PC-9 (cell line): ENCODE measurements at regions not wholly inside any gene's neighbourhood (a gene's known extent, or its start where the extent isn't known, plus 50 kb on each side); places are given as distances from the start of the nearest gene placed in this dataset.

Source experiments
- BruUV-seq: library from RNA; stranded (reverse); fragments of 400-500 nt; replicated peaks from 2 replicates; lab custom pipeline; 2021; lab: Mats Ljungman, UMichigan
- CTCF ChIA-PET: fragments of 300-600 bp; sonication (Branson Sonifier 250); formaldehyde crosslinking; loops from one replicate; lab custom pipeline; 2022; ENCODE audit warnings: antibody characterized with exemption; lab: Charles Lee
- POLR2A ChIA-PET: fragments of 300-600 bp; sonication (Branson Sonifier 250); formaldehyde crosslinking; loops from one replicate; lab custom pipeline; 2022; ENCODE audit warnings: antibody characterized with exemption; ENCODE audit not compliant: unreplicated experiment; lab: Charles Lee
- DNase-seq, 2 experiments: peaks; one replicate each; pipeline versions ENCODE4 v3.0.0 to v3.0.0-alpha.2; 2015 to 2022; ENCODE audit warnings: mixed read lengths in 1 of 2
- H2AFZ ChIP-seq: fragments of 200-600 bp; sonication (generic); 2 replicates; pipeline ENCODE4 v1.8.1; 2017; ENCODE audit warnings: antibody characterized with exemption
- H3F3A ChIP-seq: fragments of 200-600 bp; sonication (generic); 2 replicates; pipeline ENCODE4 v1.8.1; 2017; ENCODE audit warnings: antibody characterized with exemption, mild to moderate bottlenecking, low read depth; ENCODE audit not compliant: insufficient read depth
- H3K27ac ChIP-seq: fragments of 200-600 bp; sonication (generic); 2 replicates; pipeline ENCODE4 v1.6.1; 2016; ENCODE audit warnings: mixed run types
- H3K27me3 ChIP-seq: fragments of 200-600 bp; sonication (generic); 2 replicates; pipeline ENCODE4 v1.6.1; 2016; ENCODE audit warnings: low read depth, mixed run types; ENCODE audit not compliant: insufficient read depth
- H3K36me3 ChIP-seq: fragments of 200-600 bp; sonication (generic); 2 replicates; pipeline ENCODE4 v1.6.1; 2016; ENCODE audit warnings: low read depth, mixed run types
- H3K4me1 ChIP-seq: fragments of 200-600 bp; sonication (generic); replicated peaks from 2 replicates; pipeline ENCODE4 v1.6.1; 2016; ENCODE audit warnings: mixed run types; ENCODE audit not compliant: insufficient read depth
- H3K4me2 ChIP-seq: fragments of 200-600 bp; sonication (generic); 2 replicates; pipeline ENCODE4 v1.6.1; 2017; ENCODE audit warnings: mixed run types
- H3K4me3 ChIP-seq: fragments of 200-600 bp; sonication (generic); 2 replicates; pipeline ENCODE4 v1.6.1; 2016; ENCODE audit warnings: mixed run types
- H3K79me2 ChIP-seq: fragments of 200-600 bp; sonication (generic); 2 replicates; pipeline ENCODE4 v1.6.1; 2017; ENCODE audit warnings: low read depth, mixed run types
- H3K9me2 ChIP-seq: fragments of 200-600 bp; sonication (generic); 2 replicates; pipeline ENCODE4 v1.8.1; 2017; ENCODE audit warnings: mild to moderate bottlenecking; ENCODE audit not compliant: insufficient read depth
- H3K9me3 ChIP-seq: fragments of 200-600 bp; sonication (generic); 2 replicates; pipeline ENCODE4 v1.8.1; 2016; ENCODE audit warnings: low read depth; ENCODE audit not compliant: insufficient read depth
- H4K20me1 ChIP-seq: fragments of 200-600 bp; sonication (generic); 2 replicates; pipeline ENCODE4 v1.8.1; 2017; ENCODE audit not compliant: insufficient read depth
- EZH2 ChIP-seq: fragments of 200-600 bp; sonication (generic); IDR thresholded peaks from 2 replicates; pipeline ENCODE4 v1.8.0; 2017; ENCODE audit warnings: antibody characterized with exemption, low read depth
- intact Hi-C: fragments of 100-400 bp; cut with micrococcal nuclease; formaldehyde crosslinking; loops from one replicate; pipeline ENCODE4 v1.10.0; 2022; ENCODE audit not compliant: unreplicated experiment
- TF ChIP-seq, protein P1 (sequence below): fragments of 200-600 bp; sonication (generic); conservative IDR thresholded peaks from 2 replicates; pipeline ENCODE4 v1.6.1; 2017; ENCODE audit warnings: mixed run types, antibody characterized with exemption, mild to moderate bottlenecking, moderate library complexity

DNA sequence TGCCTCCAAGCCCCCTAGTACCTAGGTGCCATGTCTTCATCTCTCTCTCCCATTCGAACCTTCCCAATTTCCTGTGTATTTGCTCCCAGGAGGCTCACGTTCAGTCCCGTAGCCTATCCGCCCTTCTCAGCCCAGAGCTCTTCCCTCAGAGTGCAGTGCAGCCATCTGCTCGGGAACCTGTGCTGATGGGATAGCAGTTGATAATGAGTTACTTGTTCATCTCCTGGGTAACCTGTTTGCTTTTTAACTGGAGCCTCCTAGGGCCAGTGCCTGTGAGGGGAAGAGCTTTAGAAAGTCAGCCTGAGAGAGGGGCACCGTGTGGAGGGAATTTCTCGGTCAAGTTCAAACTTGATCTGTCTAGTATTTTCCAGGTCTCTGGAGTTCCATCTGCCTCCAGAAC lies 229.8 kb upstream of the IL12B start:
- no peak overlapping the region for H3K27ac ChIP-seq
- no peak overlapping the region for H3K4me3 ChIP-seq
- no peak for TF ChIP-seq EZH2
- TF ChIP-seq, protein P1, sequence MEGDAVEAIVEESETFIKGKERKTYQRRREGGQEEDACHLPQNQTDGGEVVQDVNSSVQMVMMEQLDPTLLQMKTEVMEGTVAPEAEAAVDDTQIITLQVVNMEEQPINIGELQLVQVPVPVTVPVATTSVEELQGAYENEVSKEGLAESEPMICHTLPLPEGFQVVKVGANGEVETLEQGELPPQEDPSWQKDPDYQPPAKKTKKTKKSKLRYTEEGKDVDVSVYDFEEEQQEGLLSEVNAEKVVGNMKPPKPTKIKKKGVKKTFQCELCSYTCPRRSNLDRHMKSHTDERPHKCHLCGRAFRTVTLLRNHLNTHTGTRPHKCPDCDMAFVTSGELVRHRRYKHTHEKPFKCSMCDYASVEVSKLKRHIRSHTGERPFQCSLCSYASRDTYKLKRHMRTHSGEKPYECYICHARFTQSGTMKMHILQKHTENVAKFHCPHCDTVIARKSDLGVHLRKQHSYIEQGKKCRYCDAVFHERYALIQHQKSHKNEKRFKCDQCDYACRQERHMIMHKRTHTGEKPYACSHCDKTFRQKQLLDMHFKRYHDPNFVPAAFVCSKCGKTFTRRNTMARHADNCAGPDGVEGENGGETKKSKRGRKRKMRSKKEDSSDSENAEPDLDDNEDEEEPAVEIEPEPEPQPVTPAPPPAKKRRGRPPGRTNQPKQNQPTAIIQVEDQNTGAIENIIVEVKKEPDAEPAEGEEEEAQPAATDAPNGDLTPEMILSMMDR: no peak
- ChIA-PET CTCF (interaction anchor here (1.4 kb wide), 1 partner anchor 115 kb away, joined by 4 read pairs; no protein-coding TSS in a partner anchor), POLR2A (no interaction called here)
- H3K79me2 ChIP-seq: no peaks in the 10 kb centered on the region
- H3K4me1 ChIP-seq: no peaks in the 10 kb centered on the region
- H3F3A ChIP-seq: no peaks in the 10 kb centered on the region
- no peak for DNase-seq
- no peaks in the 10 kb centered on the region for H4K20me1 ChIP-seq
- H3K36me3 ChIP-seq: no peaks in the 10 kb centered on the region
- H3K9me3 ChIP-seq: no peaks in the 10 kb centered on the region
- intact Hi-C loops: no loop called here
- no peaks in the 10 kb centered on the region for H3K27me3 ChIP-seq
- no peak overlapping the region for H2AFZ ChIP-seq
- H3K4me2 ChIP-seq: no peak overlapping the region
- no peaks in the 10 kb centered on the region for H3K9me2 ChIP-seq
- BruUV-seq: no TSS peak

DNA sequence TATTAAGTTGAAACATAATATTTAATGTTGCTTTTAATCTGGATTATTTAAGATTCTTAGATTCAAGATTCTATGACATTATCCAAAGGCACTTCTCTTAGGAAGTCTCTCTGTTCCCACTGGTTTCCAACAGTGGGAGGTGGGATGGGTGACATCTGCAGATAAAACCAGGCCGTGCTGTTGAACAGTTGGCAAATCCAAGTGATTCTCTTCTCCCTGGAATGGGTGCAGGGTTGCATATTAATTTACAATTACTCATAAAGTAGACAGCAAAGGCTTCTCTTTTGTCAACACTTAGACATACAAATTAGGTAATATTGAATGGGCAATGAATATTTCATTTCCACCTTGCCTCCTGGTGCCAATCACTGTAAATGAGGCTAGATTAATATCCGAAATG lies 233.7 kb upstream of the IL12B start:
- Histone ChIP-seq H3K79me2 (no peaks in the 10 kb centered on the region), H3K9me3 (no peaks in the 10 kb centered on the region), H4K20me1 (no peaks in the 10 kb centered on the region), H3K4me1 (no peaks in the 10 kb centered on the region), H3K36me3 (no peaks in the 10 kb centered on the region), H3K27ac (no peak overlapping the region), H3K4me2 (no peak overlapping the region), H3K27me3 (no peaks in the 10 kb centered on the region), H2AFZ (no peak overlapping the region), H3K4me3 (no peak overlapping the region), H3F3A (no peaks in the 10 kb centered on the region), H3K9me2 (no peaks in the 10 kb centered on the region)
- intact Hi-C loops: no loop called here
- no peak for DNase-seq
- TF ChIP-seq, protein P1: no peak
- no peak for TF ChIP-seq EZH2
- ChIA-PET POLR2A (no interaction called here), CTCF (no interaction called here)
- no TSS peak for BruUV-seq

DNA sequence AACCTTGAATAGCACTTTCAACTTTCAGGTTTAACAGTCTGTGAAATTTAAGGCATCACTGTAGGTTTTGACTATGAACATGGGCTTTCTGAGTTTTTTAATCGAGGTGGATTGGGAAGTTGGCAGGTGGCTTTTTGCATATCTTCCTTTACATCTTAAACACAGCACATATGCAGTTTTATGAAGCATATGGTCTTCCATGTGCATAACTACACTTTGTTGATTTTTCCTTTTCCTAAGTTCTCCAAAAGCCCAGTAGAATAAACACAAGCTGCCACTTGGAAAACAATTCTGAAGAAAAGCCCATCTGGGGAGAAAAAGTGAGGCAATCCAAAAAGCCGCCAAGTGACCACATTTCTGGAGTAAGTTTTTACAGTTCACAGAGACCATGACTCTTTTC lies 236.5 kb upstream of the IL12B start:
- no peaks in the 10 kb centered on the region for H4K20me1 ChIP-seq
- H3K9me3 ChIP-seq: no peaks in the 10 kb centered on the region
- ChIA-PET CTCF (no interaction called here), POLR2A (interaction anchor here (0.7 kb wide), 1 partner anchor 51 kb away, joined by 4 read pairs; no protein-coding TSS in a partner anchor)
- H2AFZ ChIP-seq: no peak overlapping the region
- no peak overlapping the region for H3K27ac ChIP-seq
- no peak overlapping the region for H3K4me3 ChIP-seq
- DNase-seq: no peak
- no peaks in the 10 kb centered on the region for H3K9me2 ChIP-seq
- no peak overlapping the region for H3K4me2 ChIP-seq
- BruUV-seq: no TSS peak
- H3K4me1 ChIP-seq: peaks cover 16% of the 10 kb centered on the region
- peaks cover 11% of the 10 kb centered on the region for H3F3A ChIP-seq
- no peaks in the 10 kb centered on the region for H3K27me3 ChIP-seq
- H3K79me2 ChIP-seq: no peaks in the 10 kb centered on the region
- H3K36me3 ChIP-seq: no peaks in the 10 kb centered on the region
- intact Hi-C loops: no loop called here
- TF ChIP-seq EZH2: no peak
- TF ChIP-seq, protein P1: no peak
